ENCODE measurements at regions not wholly inside any gene's neighbourhood (a gene's known extent, or its start where the extent isn't known, plus 50 kb on each side); places are given as distances from the start of the nearest gene placed in this dataset.
"Not testable (repeated sequence)": the region's sequence is repeated elsewhere in the genome, so short reads cannot be mapped to it uniquely, and the experiment has no call there.

DNA sequence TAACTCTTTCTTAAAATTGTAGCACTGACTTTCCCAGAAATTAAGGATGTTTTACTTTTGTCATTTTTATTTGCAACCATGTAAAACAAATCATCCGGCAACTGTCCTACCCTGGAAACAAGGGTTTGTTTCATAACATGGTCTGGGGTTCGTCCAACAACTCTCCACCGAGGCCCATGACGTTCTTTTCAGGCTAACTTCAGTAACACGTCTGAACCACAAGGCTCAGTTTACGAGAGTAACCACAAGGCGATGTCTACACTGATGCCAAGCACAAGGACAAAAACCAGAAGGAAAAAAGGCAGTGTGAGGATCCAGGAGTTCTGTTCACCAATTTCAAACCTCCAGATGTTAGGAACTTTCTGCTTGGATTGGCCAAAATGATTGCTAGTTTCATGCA lies 546.1 kb downstream of the NTRK3 start:
- Histone ChIP-seq H3K4me3 (no peak overlapping the region), H3K9me3 (ENCODE audit: low read depth, low read length) (no peaks in the 10 kb centered on the region), H3K36me3 (ENCODE audit: insufficient read depth, low read length) (no peaks in the 10 kb centered on the region), H3K9ac (ENCODE audit: insufficient read length) (no peak overlapping the region), H3K27ac (no peak overlapping the region)
- TF ChIP-seq FOXP2 (optimal IDR thresholded peaks at IDR 0.05; ENCODE audit: control extremely low read depth, extremely low read length, insufficient read depth): no peak
- TF ChIP-seq POLR2AphosphoS5 (IDR thresholded peaks at IDR 0.05; ENCODE audit: borderline replicate concordance, low read depth, low read length): no peak
- TF ChIP-seq EZH2 (IDR thresholded peaks at IDR 0.05): no peak
- no peak for DNase-seq (ENCODE audit: low read depth, low spot score)

DNA sequence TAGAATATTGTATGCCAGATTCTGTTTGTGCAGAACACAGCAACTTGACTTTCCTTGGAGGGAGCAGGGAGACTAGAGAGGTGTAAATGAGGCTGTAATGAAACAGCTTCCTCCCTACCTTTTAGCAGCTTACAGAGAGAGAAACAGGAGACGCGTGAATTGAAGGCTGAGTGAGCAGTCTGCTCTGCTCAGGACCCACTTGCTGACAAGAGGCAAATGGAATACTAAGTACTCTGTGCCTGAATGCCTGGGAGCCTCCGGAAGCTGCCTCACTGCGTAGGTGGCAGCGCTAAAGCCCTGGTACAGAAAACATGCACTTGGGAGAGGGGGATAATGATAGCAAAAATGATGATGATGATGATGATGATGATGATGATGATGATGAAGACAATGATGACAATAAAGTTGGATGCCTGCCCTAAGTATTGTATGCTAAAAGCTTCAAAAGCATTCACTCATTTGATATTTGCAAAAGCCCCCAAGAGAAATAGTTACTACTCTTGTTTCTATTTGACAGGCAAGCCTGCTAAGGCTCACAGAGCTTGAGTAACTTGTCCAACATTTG lies 548.9 kb downstream of the NTRK3 start:
- no peak for DNase-seq (ENCODE audit: low read depth, low spot score)
- Histone ChIP-seq H3K4me3 (no peak overlapping the region), H3K36me3 (ENCODE audit: insufficient read depth, low read length) (no peaks in the 10 kb centered on the region), H3K27ac (no peak overlapping the region), H3K9me3 (ENCODE audit: low read depth, low read length) (no peaks in the 10 kb centered on the region), H3K9ac (ENCODE audit: insufficient read length) (no peak overlapping the region)
- TF ChIP-seq EZH2 (IDR thresholded peaks at IDR 0.05): no peak
- TF ChIP-seq FOXP2 (optimal IDR thresholded peaks at IDR 0.05; ENCODE audit: control extremely low read depth, extremely low read length, insufficient read depth): no peak
- TF ChIP-seq POLR2AphosphoS5 (IDR thresholded peaks at IDR 0.05; ENCODE audit: borderline replicate concordance, low read depth, low read length): no peak

DNA sequence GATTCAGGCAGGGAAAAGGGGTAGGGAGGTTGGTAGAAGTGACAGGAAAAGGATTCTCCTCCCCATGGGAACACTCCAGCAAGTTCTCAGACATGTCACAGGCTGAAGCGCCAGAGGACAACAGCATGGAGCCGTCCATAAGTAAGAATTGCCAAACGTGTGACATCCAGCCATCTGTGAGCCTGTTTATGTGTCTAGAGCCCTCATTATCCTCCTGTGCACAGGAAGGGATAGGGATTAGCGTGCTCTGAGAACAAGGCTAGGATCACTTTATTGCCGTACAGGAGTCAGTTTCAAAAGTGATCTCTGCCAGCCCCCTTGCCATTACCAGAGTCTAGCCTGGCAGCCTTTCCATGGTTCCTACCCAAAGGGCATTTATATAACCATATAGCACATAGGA lies 549.5 kb downstream of the NTRK3 start:
- no peaks in the 10 kb centered on the region for H3K36me3 ChIP-seq (ENCODE audit: insufficient read depth, low read length)
- no peak for TF ChIP-seq EZH2 (IDR thresholded peaks at IDR 0.05)

DNA sequence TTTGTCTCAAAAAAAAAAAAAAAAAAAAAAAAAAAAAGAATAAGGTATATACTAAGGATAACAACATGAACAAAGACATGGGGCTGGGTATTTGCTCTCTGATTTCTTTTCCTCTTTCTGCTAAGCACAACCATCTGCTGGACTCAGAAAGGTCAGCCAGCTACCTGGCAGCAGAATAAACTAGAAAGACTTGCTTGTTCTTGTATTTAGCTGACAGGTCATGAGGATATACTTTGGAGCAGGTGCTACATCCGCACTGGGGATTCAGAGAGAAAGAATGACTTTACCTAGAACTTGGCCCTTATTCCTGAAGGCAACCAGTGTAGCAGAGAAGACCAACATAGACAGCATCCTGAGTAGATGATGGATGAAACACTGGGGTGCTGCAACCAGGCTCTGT lies 550.5 kb downstream of the NTRK3 start:
- Histone ChIP-seq H3K36me3 (ENCODE audit: insufficient read depth, low read length) (no peaks in the 10 kb centered on the region), H3K9me3 (ENCODE audit: low read depth, low read length) (no peaks in the 10 kb centered on the region), H3K27ac (no peak overlapping the region), H3K4me3 (no peak overlapping the region), H3K9ac (ENCODE audit: insufficient read length) (no peak overlapping the region)
- no peak for DNase-seq (ENCODE audit: low read depth, low spot score)
- no peak for TF ChIP-seq FOXP2 (optimal IDR thresholded peaks at IDR 0.05; ENCODE audit: control extremely low read depth, extremely low read length, insufficient read depth)
- no peak for TF ChIP-seq EZH2 (IDR thresholded peaks at IDR 0.05)
- TF ChIP-seq POLR2AphosphoS5 (IDR thresholded peaks at IDR 0.05; ENCODE audit: borderline replicate concordance, low read depth, low read length): no peak

More for the DNA sequence above, 549.5 kb downstream of the NTRK3 start:
- Histone ChIP-seq H3K27ac (no peak overlapping the region), H3K4me3 (no peak overlapping the region), H3K9me3 (ENCODE audit: low read depth, low read length) (no peaks in the 10 kb centered on the region), H3K9ac (ENCODE audit: insufficient read length) (no peak overlapping the region)
- no peak for DNase-seq (ENCODE audit: low read depth, low spot score)

DNA sequence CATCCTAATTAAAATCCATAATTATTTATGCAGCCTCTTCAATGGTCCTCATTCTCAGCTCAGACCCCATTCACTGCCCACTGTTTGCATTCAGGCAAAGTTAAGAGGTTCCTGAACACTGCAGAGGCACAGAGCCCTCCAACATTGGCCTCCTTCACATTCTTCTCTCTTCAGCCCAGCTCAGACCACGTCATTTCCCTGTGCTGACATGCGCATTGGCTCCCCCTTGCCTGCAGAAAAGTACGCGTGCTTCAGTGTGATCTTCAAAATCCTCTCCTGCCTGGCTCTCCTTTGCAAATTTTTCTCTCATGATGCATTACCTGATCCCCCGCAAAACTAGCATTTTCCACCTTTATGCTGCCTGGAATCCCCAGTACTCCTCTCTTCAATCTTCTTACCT lies 552.3 kb downstream of the NTRK3 start:
- Histone ChIP-seq H3K9ac (ENCODE audit: insufficient read length) (no peak overlapping the region), H3K4me3 (no peak overlapping the region), H3K9me3 (ENCODE audit: low read depth, low read length) (no peaks in the 10 kb centered on the region), H3K27ac (no peak overlapping the region), H3K36me3 (ENCODE audit: insufficient read depth, low read length) (no peaks in the 10 kb centered on the region)
- TF ChIP-seq EZH2 (IDR thresholded peaks at IDR 0.05) (no peak), FOXP2 (optimal IDR thresholded peaks at IDR 0.05; ENCODE audit: control extremely low read depth, extremely low read length, insufficient read depth) (no peak), POLR2AphosphoS5 (IDR thresholded peaks at IDR 0.05; ENCODE audit: borderline replicate concordance, low read depth, low read length) (no peak)
- DNase-seq (ENCODE audit: low read depth, low spot score): no peak

DNA sequence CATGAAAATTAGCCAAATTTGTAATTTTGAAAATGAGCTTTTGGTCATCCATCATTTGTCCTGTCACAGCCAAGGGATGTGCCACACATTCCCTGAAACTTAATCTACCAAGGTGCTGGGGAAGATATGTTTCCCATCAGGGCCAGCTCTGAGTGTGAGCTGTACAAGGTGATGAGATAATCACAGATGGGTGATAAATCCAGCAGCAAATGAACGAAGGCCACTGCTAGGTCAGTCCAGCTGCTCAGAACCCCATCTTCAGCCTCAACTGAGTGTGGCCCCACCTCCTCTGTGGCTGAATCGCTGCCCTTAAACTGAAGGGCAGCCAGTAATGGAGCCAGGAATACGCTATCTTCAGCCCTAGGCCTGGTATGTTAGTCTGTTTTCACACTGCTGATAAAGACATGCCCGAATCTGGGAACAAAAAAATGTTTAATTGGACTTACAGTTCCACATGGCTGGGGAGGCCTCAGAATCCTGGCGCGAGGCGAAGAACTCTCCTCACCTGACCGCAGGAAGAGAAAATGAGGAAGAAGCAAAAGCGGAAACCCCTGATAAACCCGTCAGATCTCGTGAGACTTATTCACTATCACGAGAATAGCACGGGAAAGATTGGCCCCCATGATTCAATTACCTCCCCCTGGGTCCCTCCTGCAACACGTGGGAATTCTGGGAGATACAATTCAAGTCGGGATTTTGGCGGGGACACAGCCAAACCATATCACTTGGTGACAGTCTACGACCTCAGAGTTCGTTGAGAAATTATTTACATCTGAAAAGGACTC lies 553.0 kb downstream of the NTRK3 start:
- DNase-seq (ENCODE audit: low read depth, low spot score): no peak
- Histone ChIP-seq H3K4me3 (no peak overlapping the region), H3K27ac (no peak overlapping the region), H3K9me3 (ENCODE audit: low read depth, low read length) (no peaks in the 10 kb centered on the region), H3K36me3 (ENCODE audit: insufficient read depth, low read length) (no peaks in the 10 kb centered on the region), H3K9ac (ENCODE audit: insufficient read length) (no peak overlapping the region)
- TF ChIP-seq EZH2 (IDR thresholded peaks at IDR 0.05) (no peak), POLR2AphosphoS5 (IDR thresholded peaks at IDR 0.05; ENCODE audit: borderline replicate concordance, low read depth, low read length) (no peak)

DNA sequence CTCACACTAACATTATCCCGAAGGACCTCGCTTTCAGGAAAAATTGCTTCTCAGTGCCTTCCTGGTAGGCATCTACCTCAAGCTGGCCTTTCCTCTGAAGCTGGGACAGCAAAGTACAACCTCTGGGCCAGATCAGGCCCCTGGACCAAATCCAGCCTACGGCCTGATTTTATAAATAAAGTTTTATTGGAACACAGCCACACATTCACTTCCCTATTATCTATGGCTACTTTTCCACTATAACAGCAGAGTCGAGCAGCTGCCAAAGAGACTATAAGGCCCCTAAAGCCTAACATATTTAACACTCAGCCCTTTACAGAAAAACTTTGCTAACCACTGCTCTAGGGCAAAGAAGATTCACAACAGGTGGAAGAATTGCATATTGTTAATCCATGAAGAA lies 554.3 kb downstream of the NTRK3 start:
- TF ChIP-seq EZH2 (IDR thresholded peaks at IDR 0.05): no peak
- no peak for TF ChIP-seq POLR2AphosphoS5 (IDR thresholded peaks at IDR 0.05; ENCODE audit: borderline replicate concordance, low read depth, low read length)
- TF ChIP-seq FOXP2 (optimal IDR thresholded peaks at IDR 0.05; ENCODE audit: control extremely low read depth, extremely low read length, insufficient read depth): no peak
- DNase-seq (ENCODE audit: low read depth, low spot score): no peak
- no peak overlapping the region for H3K4me3 ChIP-seq
- H3K9me3 ChIP-seq (ENCODE audit: low read depth, low read length): no peaks in the 10 kb centered on the region
- no peak overlapping the region for H3K27ac ChIP-seq
- H3K9ac ChIP-seq (ENCODE audit: insufficient read length): no peak overlapping the region
- H3K36me3 ChIP-seq (ENCODE audit: insufficient read depth, low read length): no peaks in the 10 kb centered on the region

DNA sequence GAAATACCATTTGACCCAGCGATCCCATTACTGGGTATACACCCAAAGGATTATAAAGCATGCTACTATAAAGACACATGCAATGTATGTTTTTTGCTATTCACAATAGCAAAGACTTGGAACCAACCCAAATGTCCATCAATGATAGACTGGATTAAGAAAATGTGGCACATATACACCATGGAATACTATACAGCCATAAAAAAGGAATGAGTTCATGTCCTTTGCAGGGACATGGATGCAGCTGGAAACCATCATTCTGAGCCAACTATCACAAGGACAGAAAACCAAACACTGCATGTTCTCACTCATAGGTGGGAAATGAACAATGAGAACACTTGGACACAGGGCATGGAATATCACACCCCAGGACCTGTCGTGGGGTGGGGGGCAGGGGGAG lies 558.1 kb downstream of the NTRK3 start:
- H3K27ac ChIP-seq; H3K36me3 ChIP-seq (ENCODE audit: insufficient read depth, low read length); H3K9me3 ChIP-seq (ENCODE audit: low read depth, low read length); H3K4me3 ChIP-seq; H3K9ac ChIP-seq (ENCODE audit: insufficient read length); DNase-seq (ENCODE audit: low read depth, low spot score): not testable (repeated sequence)

DNA sequence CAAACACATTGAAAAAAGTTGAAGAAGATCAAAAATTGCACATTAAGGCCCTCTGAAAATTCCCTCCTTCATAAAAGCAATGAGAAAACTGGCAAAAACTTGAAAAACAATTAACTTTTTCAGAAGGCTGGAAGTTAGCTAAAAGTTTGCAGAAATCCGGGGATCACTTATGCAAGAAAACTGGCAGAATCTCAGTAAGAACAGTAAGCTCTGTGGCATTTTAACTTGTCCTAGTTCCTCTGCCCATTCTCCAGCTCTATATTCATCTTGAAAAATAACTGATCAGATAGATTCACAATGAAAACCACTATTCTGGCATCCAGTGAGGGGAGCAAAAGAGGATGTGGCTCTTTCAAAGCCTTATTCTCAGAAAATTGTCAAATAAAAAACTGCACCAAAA lies 566.8 kb downstream of the NTRK3 start:
- H3K36me3 ChIP-seq (ENCODE audit: insufficient read depth, low read length): no peaks in the 10 kb centered on the region
- no peak for DNase-seq (ENCODE audit: low read depth, low spot score)
- no peak overlapping the region for H3K9ac ChIP-seq (ENCODE audit: insufficient read length)
- TF ChIP-seq FOXP2 (optimal IDR thresholded peaks at IDR 0.05; ENCODE audit: control extremely low read depth, extremely low read length, insufficient read depth) (no peak), EZH2 (IDR thresholded peaks at IDR 0.05) (no peak), POLR2AphosphoS5 (IDR thresholded peaks at IDR 0.05; ENCODE audit: borderline replicate concordance, low read depth, low read length) (no peak)
- H3K9me3 ChIP-seq (ENCODE audit: low read depth, low read length): no peaks in the 10 kb centered on the region
- H3K4me3 ChIP-seq: no peak overlapping the region
- H3K27ac ChIP-seq: no peak overlapping the region
